Chondrocyte (in vitro differentiated cells): ENCODE measurements at regions not wholly inside any gene's neighbourhood (a gene's known extent, or its start where the extent isn't known, plus 50 kb on each side); places are given as distances from the start of the nearest gene placed in this dataset.

ENCODE experiments used
- DNase-seq: peaks from one replicate; pipeline ENCODE4 v3.0.0; 2021; ENCODE audit warnings: mixed read lengths, low spot score
- H3K27ac Mint-ChIP-seq: one replicate; pipeline ENCODE4 v1.8.0; 2021; ENCODE audit warnings: mild to moderate bottlenecking, moderate library complexity, mixed read lengths; ENCODE audit not compliant: unreplicated experiment
- H3K27me3 Mint-ChIP-seq: 2 replicates; pipeline ENCODE4 v1.8.0; 2021; ENCODE audit warnings: low read depth, mixed read lengths
- H3K36me3 Mint-ChIP-seq: 2 replicates; pipeline ENCODE4 v1.8.0; 2021; ENCODE audit warnings: low read depth, mixed read lengths
- H3K4me1 Mint-ChIP-seq: 2 replicates; pipeline ENCODE4 v1.8.0; 2021; ENCODE audit warnings: low read depth, mild to moderate bottlenecking, mixed read lengths
- H3K4me3 Mint-ChIP-seq: one replicate; pipeline ENCODE4 v1.8.0; 2021; ENCODE audit warnings: mild to moderate bottlenecking, moderate library complexity, mixed read lengths; ENCODE audit not compliant: unreplicated experiment
- H3K9me3 Mint-ChIP-seq: 2 replicates; pipeline ENCODE4 v1.8.0; 2021; ENCODE audit warnings: low read depth, mixed read lengths
- TF ChIP-seq, protein P1 (sequence below): fragments of 200-600 bp; sonication (generic); IDR thresholded peaks from 2 replicates; pipeline ENCODE4 v1.5.0; 2021; ENCODE audit warnings: antibody characterized with exemption, mild to moderate bottlenecking, moderate library complexity

DNA sequence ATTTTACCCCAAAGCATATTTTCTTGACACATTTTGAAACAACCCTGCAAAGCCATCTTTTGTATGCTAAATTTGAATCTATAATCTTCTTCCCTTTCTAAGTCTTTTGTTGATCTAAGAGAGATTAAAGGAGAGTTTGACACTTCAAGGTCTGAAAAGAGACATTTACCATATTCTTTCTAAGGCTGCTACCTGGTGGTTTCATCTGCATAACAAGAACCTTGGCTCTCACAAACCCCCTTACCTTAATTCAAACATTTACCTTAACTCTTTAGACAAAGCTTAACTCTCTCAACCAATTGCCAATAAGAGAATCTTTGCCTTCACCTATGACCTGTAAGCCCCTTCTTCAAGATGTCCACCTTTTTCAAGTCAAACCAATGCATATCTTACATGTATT lies 1143.6 kb downstream of the CDH11 start:
- Mint-ChIP-seq H3K27me3 (peaks cover 18% of the 10 kb centered on the region), H3K27ac (no peak overlapping the region), H3K9me3 (no peaks in the 10 kb centered on the region), H3K36me3 (no peaks in the 10 kb centered on the region), H3K4me3 (no peak overlapping the region), H3K4me1 (no peaks in the 10 kb centered on the region)
- TF ChIP-seq, protein P1, sequence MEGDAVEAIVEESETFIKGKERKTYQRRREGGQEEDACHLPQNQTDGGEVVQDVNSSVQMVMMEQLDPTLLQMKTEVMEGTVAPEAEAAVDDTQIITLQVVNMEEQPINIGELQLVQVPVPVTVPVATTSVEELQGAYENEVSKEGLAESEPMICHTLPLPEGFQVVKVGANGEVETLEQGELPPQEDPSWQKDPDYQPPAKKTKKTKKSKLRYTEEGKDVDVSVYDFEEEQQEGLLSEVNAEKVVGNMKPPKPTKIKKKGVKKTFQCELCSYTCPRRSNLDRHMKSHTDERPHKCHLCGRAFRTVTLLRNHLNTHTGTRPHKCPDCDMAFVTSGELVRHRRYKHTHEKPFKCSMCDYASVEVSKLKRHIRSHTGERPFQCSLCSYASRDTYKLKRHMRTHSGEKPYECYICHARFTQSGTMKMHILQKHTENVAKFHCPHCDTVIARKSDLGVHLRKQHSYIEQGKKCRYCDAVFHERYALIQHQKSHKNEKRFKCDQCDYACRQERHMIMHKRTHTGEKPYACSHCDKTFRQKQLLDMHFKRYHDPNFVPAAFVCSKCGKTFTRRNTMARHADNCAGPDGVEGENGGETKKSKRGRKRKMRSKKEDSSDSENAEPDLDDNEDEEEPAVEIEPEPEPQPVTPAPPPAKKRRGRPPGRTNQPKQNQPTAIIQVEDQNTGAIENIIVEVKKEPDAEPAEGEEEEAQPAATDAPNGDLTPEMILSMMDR, result no peak
- DNase-seq, result no peak

DNA sequence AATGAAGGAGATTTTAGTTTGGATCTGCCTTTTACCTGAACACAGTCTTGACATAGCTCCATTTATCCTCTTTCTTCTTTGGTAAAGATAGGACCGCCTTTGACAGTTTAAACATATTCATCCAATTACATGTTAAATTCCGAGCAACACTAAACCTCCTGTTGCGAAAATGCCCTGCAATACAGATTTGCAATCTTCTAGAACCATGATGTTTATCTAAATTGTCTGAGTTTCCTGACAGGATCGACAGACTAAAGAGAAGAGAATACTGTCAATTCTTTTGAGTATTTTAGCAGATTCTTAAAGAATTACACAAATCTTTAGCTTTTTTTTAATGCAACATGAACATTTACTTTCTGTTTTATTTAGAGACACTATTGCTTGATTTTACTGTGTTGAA lies 1145.5 kb downstream of the CDH11 start:
- TF ChIP-seq, protein P1, result no peak
- peaks cover under 1% of the 10 kb centered on the region for H3K9me3 Mint-ChIP-seq
- H3K27me3 Mint-ChIP-seq, result peaks cover 22% of the 10 kb centered on the region
- H3K4me3 Mint-ChIP-seq, result no peak overlapping the region
- H3K4me1 Mint-ChIP-seq, result no peaks in the 10 kb centered on the region
- no peak for DNase-seq
- no peak overlapping the region for H3K27ac Mint-ChIP-seq
- no peaks in the 10 kb centered on the region for H3K36me3 Mint-ChIP-seq

DNA sequence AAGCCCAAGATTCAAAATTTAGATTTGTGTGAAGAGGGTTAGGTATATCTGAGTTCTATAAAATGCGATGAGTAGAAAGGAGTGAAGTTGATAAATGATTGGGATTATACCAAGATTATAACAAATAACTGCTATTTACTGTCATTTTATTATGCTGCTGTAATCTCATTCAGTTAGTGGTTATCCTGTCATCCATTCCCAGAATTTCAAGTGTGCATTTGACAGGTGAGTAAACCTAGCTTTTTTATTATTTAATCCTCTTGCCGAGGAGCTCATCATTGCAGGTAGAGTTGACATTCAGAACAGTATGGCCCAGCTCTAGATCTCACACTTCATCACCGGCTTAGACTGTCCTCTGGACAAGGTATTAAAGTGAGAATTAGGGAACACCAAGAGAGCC lies 1146.2 kb downstream of the CDH11 start:
- TF ChIP-seq, protein P1, result no peak
- Mint-ChIP-seq H3K27ac (no peak overlapping the region), H3K36me3 (no peaks in the 10 kb centered on the region), H3K9me3 (peaks cover 4% of the 10 kb centered on the region), H3K4me3 (no peak overlapping the region), H3K4me1 (no peaks in the 10 kb centered on the region), H3K27me3 (peaks cover 26% of the 10 kb centered on the region)
- no peak for DNase-seq

DNA sequence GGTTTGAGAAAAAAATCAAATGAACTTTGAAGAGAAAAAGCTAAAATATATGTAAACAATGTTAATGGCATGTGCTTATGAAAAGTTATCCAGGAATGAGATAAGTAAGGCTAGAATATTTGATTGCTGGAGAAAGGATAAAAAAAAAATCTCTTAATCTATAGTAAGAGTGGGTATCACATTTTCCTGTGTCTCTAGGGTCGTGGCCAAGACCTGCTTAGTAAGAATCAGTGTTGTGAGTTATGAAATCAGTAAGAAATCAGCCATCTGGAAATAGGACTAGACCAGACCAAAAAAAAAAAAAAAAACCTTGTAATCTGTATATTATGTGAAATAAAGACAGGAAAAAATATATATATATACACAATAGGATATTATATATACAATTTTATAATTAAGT lies 1153.9 kb downstream of the CDH11 start:
- Mint-ChIP-seq H3K36me3 (no peaks in the 10 kb centered on the region), H3K9me3 (peaks cover 4% of the 10 kb centered on the region), H3K27ac (no peak overlapping the region), H3K4me1 (peaks cover 2% of the 10 kb centered on the region), H3K27me3 (peaks cover 25% of the 10 kb centered on the region), H3K4me3 (no peak overlapping the region)
- no peak for DNase-seq
- TF ChIP-seq, protein P1, result no peak

DNA sequence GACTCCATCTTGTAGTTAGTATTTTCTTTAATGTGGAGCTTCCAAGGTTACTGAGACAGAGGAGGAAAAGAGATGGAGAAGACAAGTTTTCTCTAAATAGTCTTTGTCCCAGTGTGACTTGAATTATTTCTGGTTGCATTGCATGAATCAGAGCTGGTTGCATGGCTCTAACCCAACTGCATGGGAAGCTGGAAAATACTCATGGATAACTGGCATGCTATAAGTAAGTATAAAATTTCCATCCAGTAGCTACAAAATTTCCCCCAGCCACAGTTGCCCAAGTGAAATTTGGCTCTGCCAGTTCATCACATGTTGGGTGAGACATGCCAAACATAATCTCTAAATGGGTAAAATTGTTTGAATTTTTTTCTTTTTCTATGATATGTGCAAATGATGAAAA lies 1161.5 kb downstream of the CDH11 start:
- no peaks in the 10 kb centered on the region for H3K9me3 Mint-ChIP-seq
- H3K27ac Mint-ChIP-seq, result no peak overlapping the region
- no peak for DNase-seq
- H3K36me3 Mint-ChIP-seq, result no peaks in the 10 kb centered on the region
- TF ChIP-seq, protein P1, result no peak
- peaks cover 18% of the 10 kb centered on the region for H3K27me3 Mint-ChIP-seq
- peaks cover 16% of the 10 kb centered on the region for H3K4me1 Mint-ChIP-seq
- H3K4me3 Mint-ChIP-seq, result no peak overlapping the region
